DMS79 treated with DMSO at 0.1 percent for 48 hours (cell line): ENCODE measurements at regions not wholly inside any gene's neighbourhood (a gene's known extent, or its start where the extent isn't known, plus 50 kb on each side); places are given as distances from the start of the nearest gene placed in this dataset.
"Not testable (repeated sequence)": the region's sequence is repeated elsewhere in the genome, so short reads cannot be mapped to it uniquely, and the experiment has no call there.

ENCODE experiments used
- DNase-seq: peaks from one replicate; lab custom pipeline; 2025; lab: John Stamatoyannopoulos, UW

DNA sequence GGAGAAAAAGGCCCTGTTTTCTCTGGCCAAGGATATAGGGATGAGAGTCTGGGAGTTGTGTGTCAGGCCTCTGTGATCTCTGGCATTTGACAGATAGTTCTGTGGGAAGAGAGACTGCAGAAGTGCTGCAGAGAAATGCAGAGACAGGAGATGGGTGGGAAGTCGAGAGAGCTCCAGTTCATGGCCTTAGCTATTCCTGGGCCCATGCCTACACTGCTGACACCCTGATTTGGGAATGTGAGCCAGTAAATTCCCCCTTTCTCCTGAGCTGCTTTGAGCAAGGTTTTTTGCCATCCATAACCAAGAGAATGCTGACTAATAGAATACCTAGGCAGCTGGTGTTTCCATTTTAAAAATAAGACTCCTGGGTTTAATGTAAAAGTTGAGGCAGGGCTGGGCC lies 59.3 kb downstream of the EBLN2 start:
- DNase-seq, result no peak

- no peak for DNase-seq
Observed at GRCh38 chr3:73121669-73122331, 60.3 kb downstream of the EBLN2 start.

GRCh38 chr3:73134034-73134433 lies 72.6 kb downstream of the EBLN2 start:
- no peak for DNase-seq

GRCh38 chr3:73136941-73137340 lies 75.5 kb downstream of the EBLN2 start:
- no peak for DNase-seq

GRCh38 chr3:73137736-73138403 lies 76.4 kb downstream of the EBLN2 start:
- no peak for DNase-seq

DNA sequence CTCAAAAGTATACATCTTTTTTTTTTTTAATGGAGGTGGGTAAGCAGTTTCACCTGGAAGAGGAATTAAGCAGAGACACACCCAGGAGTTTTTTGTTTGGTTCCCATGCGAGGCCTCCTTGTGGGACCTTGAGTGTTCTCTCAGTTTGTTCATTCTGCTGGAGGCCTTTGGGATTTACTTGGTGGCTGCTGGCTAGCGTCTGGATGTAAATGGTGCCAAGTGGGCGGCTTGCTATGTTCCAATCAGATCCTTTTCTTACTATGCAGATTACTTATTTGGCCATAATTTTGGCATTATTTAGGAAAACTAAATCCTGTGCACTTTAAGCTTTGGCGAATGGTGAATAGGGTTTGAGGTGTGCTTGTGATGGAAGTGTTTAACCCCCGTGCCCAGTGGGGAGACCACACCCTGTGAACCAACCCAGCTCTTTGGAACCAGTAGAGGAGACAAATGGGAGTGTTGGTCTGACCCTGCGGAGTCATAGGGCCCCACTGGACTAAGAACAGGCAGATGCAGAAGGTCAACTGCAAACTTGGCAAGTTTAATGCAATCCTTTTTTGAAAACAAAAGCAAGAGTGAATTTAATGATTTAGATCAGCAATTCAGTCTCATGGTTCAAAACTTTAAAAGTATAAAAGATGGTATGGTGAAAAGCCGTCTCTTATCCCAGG lies 79.4 kb downstream of the EBLN2 start:
- no peak for DNase-seq

DNA sequence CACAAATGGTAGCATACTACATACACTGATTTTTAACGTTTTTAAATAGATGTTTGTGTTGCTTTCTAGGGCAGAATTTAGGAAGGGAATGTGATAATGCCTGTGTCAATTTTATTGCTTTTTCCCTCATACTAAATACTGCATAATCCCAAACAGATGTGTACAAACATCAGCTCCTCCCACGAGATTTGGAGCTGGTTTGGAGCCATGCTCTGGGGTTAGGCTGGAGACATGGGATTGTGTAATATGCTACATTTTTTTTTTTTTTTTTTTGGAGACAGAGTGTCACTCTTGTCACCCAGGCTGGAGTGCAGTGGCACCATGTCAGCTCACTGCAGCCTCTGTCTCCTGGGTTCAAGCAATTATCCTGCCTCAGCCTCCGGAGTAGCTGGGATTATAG lies 80.1 kb downstream of the EBLN2 start:
- no peak for DNase-seq

DNA sequence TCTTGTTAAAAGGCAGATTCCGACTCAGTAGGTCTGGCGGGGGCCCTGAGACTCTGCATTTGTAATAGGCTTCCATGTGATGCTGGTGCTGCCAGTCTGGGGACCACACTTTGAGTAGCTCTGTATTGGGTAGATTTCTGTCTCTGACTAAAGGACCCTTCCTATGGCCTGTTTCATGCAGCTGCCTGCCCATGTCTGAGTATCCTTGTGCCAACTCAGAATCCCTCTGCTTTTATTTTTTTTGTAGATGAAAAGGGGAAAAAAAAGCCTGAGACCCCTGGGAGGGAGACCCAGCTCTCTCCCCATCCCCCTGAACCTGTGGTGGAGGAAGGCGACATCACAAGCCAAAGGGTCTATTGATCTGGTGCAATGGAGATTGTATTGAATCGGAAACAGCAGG lies 81.9 kb downstream of the EBLN2 start:
- DNase-seq, result no peak

- no peak for DNase-seq
Observed at GRCh38 chr3:73143821-73144237, 82.4 kb downstream of the EBLN2 start.

GRCh38 chr3:73144276-73144675 lies 82.8 kb downstream of the EBLN2 start:
- DNase-seq, result no peak

DNA sequence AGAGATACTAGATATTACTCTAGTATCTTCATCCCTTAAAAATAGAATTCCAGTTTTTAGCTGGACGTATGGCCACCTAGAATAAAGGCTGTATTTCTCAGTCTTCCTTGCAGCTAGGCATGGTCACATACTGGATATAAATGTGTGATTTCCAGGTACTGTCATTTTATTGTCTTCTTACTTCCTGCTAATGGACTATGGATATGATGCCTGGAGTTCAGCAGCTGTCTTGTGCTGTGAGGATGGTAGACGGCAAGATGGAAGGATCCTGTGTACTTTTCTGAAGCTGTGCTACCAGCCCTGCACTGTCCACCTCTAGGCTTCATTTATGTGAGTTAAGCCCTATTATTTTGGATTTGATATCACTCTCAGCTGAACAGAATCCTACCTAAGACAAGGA lies 83.4 kb downstream of the EBLN2 start:
- DNase-seq, result no peak

DNA sequence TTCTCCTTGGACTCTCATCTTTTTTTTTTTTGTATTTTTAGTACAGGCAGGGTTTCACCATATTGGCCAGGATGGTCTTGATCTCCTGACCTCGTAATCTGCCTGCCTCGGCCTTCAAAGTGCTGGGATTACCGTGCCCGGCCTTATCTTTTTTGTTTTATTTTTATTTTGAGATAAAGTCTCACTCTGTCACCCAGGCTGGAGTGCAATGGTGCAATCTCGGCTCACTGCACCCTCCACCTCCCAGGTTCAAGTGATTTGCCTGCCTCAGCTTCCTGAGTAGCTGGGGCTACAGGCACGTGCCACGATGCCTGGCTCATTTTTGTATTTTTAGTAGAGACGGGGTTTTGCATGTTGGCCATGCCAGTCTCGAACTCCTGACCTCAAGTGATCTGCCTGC lies 86.0 kb downstream of the EBLN2 start:
- DNase-seq, result not testable (repeated sequence)

- no peak for DNase-seq
Observed at GRCh38 chr3:73148206-73148605, 86.7 kb downstream of the EBLN2 start.

DNA sequence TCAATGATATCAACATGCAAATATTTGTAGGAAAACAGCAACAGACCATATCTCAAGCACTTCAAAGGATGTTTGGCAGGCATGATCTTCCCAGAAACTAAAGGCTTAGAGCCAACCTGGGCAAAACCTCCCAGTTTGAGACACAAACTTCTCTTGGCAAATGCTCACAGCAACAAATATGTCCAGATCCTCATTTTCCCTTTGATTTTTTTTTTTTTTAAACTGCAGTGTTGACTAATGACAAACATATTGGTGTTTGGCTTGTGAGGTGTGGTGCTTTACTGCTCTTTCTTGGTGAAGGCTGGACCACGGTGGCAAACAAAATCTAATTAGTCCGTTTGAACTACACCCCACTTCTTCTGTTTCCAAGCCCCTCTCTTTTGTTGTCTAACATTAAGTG lies 87.2 kb downstream of the EBLN2 start:
- DNase-seq, result no peak

DNA sequence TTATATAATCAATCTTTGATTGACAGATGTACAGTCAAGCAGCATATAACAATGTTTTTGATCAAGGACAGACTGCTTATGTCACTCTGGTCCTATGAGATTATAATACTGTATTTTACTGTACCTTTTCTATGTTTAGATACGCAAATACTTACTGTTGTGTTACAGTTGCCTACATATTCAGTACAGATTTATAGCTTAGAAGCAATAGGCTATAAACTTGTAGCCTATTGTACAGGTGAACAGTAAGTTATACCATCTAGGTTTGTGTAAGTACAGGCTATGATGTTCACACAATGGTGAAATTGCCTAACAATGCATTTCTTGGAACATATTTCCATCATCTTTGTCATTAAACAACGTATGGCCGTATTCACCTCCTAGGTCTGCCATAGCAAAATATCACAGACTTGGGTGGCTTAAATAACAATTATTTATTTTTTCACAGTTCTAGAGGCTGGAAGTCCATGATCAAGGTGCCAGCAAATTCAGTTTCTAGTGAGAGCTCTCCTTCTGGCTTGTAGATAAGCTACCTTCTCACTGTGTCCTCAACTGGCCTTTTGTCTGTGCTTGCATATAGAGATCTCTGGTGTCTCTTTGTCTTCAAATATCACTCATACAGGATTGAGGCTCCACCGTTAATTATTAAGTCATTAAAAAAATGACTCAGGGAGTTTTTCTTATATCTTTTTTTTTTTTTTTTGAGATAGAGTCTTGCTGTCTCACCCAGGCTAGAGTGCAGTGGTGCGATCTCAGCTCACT lies 89.1 kb downstream of the EBLN2 start:
- DNase-seq, result no peak

DNA sequence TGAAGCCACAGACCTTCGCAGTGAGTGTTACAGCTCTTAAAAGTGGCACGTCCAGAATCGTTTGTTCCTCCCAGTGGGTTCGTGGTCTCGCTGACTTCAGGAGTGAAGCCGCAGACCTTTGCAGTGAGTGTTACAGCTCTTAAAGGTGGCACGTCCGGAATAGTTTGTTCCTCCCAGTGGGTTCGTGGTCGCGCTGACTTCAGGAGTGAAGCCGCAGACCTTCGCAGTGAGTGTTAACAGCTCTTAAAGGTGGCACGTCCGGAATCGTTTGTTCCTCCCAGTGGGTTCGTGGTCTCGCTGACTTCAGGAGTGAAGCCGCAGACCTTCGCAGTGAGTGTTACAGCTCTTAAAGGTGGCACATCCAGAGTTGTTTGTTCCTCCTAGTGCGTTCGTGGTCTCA lies 91.1 kb downstream of the EBLN2 start:
- DNase-seq, result not testable (repeated sequence)

- not testable (repeated sequence) for DNase-seq
Observed at GRCh38 chr3:73153057-73153456, 91.6 kb downstream of the EBLN2 start.

- not testable (repeated sequence) for DNase-seq
Observed at GRCh38 chr3:73154261-73154660, 92.8 kb downstream of the EBLN2 start.

- not testable (repeated sequence) for DNase-seq
Observed at GRCh38 chr3:73155441-73155840, 94.0 kb downstream of the EBLN2 start.

- DNase-seq, result no peak
Observed at GRCh38 chr3:73164622-73165021, 103.2 kb downstream of the EBLN2 start.

DNA sequence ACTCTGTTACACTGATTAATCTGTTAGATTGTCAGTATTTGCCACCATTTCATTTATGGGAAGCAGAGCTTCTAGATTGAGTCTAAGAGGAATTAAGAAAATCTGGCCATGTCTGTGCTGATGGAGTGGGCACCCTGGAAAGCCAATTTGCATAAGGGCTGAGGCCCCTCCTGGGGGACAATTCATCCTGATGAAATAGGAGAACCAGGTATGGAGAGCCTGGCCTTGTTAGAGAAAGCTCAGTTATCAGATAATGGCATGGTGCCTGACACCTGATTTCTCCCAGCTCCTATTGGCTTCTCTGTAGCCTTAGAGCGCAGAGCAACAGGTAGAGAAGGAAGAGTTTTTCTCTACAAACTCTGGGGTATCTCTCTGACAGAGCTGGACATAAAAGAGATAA lies 114.2 kb downstream of the EBLN2 start:
- DNase-seq, result no peak

DNA sequence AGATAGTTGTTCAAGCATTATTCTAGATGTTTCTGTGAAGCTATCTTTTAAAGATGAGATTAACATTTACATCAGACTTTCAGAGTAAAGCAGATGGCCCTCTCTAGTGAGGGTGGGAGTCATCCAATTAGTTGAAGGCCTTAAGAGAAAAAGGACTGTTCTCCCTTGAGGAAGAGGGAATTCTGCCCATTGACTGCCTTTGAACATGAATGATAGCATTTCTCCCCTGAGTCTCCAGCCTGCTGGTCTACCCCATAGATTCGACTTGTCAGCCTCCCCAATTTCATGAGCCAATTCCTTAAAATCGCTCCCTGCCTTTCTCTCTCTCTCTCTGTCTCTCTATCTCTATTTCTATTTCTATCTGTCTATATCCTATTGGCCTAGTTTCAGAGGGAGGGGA lies 115.5 kb downstream of the EBLN2 start:
- DNase-seq, result no peak

- DNase-seq, result no peak
Observed at GRCh38 chr3:73177827-73178226, 116.4 kb downstream of the EBLN2 start.
